ENCODE measurements at regions not wholly inside any gene's neighbourhood (a gene's known extent, or its start where the extent isn't known, plus 50 kb on each side); places are given as distances from the start of the nearest gene placed in this dataset.

DNA sequence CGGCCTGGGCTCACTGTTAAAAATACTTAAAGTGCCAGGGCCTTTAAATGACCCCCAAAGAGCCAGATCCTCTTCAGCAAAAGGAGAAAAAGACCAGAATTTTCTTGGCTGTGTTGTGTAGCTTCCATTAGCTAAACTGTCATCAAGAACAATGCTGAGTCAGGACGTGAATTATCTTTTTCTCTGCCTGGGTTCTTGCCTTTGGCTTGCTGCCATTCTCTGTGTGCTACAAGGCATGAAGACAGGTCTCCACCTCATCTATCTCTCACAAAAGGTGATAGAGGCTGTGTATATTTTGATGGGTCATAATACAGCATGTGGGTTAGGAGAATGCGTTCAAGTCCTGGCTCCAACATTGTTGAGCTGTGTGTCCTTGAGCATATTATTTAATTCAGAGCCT lies 52.4 kb upstream of the SELENOK start:
- Histone ChIP-seq H3K9me3 (no peaks in the 10 kb centered on the region), H3K4me1 (no peaks in the 10 kb centered on the region), H3K27me3 (ENCODE audit: insufficient read depth in 3 of 3, low read length in 2 of 3) (no peaks in the 10 kb centered on the region), H3K27ac (no peak overlapping the region), H3K4me3 (no peak overlapping the region), H3K36me3 (ENCODE audit: insufficient read depth in 1 of 2, low read depth in 1 of 2) (no peaks in the 10 kb centered on the region)
- WGBS, 3 donors, result 76 to 84% (median 81%) methylated on average over 3 of the region's 3 CpGs
- ATAC-seq (no peak), DNase-seq (no peak)
- TF ChIP-seq, protein P1, sequence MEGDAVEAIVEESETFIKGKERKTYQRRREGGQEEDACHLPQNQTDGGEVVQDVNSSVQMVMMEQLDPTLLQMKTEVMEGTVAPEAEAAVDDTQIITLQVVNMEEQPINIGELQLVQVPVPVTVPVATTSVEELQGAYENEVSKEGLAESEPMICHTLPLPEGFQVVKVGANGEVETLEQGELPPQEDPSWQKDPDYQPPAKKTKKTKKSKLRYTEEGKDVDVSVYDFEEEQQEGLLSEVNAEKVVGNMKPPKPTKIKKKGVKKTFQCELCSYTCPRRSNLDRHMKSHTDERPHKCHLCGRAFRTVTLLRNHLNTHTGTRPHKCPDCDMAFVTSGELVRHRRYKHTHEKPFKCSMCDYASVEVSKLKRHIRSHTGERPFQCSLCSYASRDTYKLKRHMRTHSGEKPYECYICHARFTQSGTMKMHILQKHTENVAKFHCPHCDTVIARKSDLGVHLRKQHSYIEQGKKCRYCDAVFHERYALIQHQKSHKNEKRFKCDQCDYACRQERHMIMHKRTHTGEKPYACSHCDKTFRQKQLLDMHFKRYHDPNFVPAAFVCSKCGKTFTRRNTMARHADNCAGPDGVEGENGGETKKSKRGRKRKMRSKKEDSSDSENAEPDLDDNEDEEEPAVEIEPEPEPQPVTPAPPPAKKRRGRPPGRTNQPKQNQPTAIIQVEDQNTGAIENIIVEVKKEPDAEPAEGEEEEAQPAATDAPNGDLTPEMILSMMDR (IDR thresholded peaks at IDR 0.05), result no peak
- intact Hi-C loops (cut with DNase I), result loop anchor here in 1 of 2 donors (5.0 to 10.0 kb wide), 2 partner anchors 181 to 433 kb away; partner anchors contain the start of gene CACNA2D3

DNA sequence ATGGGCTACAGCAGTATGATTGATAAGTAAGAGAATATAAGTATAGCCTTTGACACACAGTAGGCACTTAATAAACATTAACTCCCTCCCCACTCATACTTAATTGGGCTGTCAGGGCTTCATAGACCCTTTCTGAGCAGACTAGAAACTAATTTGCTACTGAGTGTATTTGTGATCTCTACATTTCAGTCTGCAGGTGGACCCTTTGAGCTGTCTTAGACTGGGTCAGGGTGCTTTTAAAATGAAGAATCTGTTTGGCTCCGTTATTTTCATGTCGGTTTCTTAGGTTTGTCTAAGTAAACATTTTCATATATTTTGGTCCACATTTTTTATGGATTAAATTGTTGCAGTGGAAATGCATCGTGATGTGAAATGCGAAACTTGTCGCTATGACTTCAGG lies 50.3 kb upstream of the SELENOK start:
- WGBS, 3 donors, result 45 to 51% (median 49%) methylated on average over 5 of the region's 5 CpGs

More for the DNA sequence above, 50.3 kb upstream of the SELENOK start:
- Histone ChIP-seq H3K9me3 (no peaks in the 10 kb centered on the region), H3K27ac (no peak overlapping the region), H3K4me1 (no peaks in the 10 kb centered on the region), H3K27me3 (ENCODE audit: insufficient read depth in 3 of 3, low read length in 2 of 3) (no peaks in the 10 kb centered on the region), H3K36me3 (ENCODE audit: insufficient read depth in 1 of 2, low read depth in 1 of 2) (no peaks in the 10 kb centered on the region), H3K4me3 (no peak overlapping the region)
- TF ChIP-seq, protein P1 (IDR thresholded peaks at IDR 0.05), result no peak
- intact Hi-C loops (cut with DNase I), result loop anchor here in 1 of 2 donors (5.0 to 10.0 kb wide), 2 partner anchors 183 to 435 kb away; partner anchors contain the start of gene CACNA2D3
- no peak for ATAC-seq
- no peak for DNase-seq

All from psoas muscle (tissue), 7 donors.